Spleen (tissue), 11 donors: ENCODE measurements at regions not wholly inside any gene's neighbourhood (a gene's known extent, or its start where the extent isn't known, plus 50 kb on each side); places are given as distances from the start of the nearest gene placed in this dataset.

ENCODE experiments used
- DNase-seq: peaks from one replicate; pipeline ENCODE4 v3.0.0-alpha.2; 2020
- H3K27ac ChIP-seq, 8 donors: fragments of 200-600 bp; sonication (generic) in 7 of 8; 1 replicate in 4 of 8; 2 replicates in 4 of 8; pipeline versions ENCODE4 v1.5.0 to v1.8.0; 2016 to 2021; ENCODE audit warnings: inconsistent platforms in 4 of 8, mild to moderate bottlenecking in 4 of 8, moderate library complexity in 1 of 8
- H3K27me3 ChIP-seq, 7 donors: fragments of 200-600 bp; sonication (generic) in 6 of 7; replicated peaks in 1 of 7; 1 replicate in 4 of 7; 2 replicates in 3 of 7; pipeline versions ENCODE4 v1.5.0 to v1.8.0; 2016 to 2021; ENCODE audit warnings: inconsistent platforms in 3 of 7, mild to moderate bottlenecking in 1 of 7
- H3K36me3 ChIP-seq, 6 donors: fragments of 200-600 bp; sonication (generic) in 5 of 6; 1 replicate in 4 of 6; 2 replicates in 2 of 6; pipeline versions ENCODE4 v1.5.0 to v1.8.0; 2016 to 2021; ENCODE audit warnings: inconsistent platforms in 2 of 6
- H3K4me1 ChIP-seq, 6 donors: fragments of 200-600 bp; sonication (generic) in 5 of 6; 1 replicate in 3 of 6; 2 replicates in 3 of 6; pipeline versions ENCODE4 v1.5.0 to v1.8.0; 2016 to 2021; ENCODE audit warnings: inconsistent platforms in 3 of 6
- H3K4me3 ChIP-seq, 8 donors: fragments of 200-600 bp; sonication (generic) in 7 of 8; 1 replicate in 4 of 8; 2 replicates in 4 of 8; pipeline versions ENCODE4 v1.5.0 to v1.8.0; 2016 to 2021; ENCODE audit warnings: inconsistent platforms in 4 of 8, mild to moderate bottlenecking in 4 of 8, moderate library complexity in 2 of 8
- H3K9me3 ChIP-seq, 8 donors: fragments of 200-600 bp; sonication (generic) in 7 of 8; 1 replicate in 4 of 8; 2 replicates in 4 of 8; pipeline versions ENCODE4 v1.5.0 to v1.8.0; 2016 to 2021; ENCODE audit warnings: inconsistent platforms in 4 of 8
- POLR2A ChIP-seq, 3 donors: fragments of 450-650 bp; IDR thresholded peaks; one replicate each; pipeline ENCODE4 v1.5.1; 2017; ENCODE audit warnings: antibody characterized with exemption in 3 of 3, mild to moderate bottlenecking in 1 of 3
- POLR2AphosphoS5 ChIP-seq, 3 donors: sonication (generic); formaldehyde crosslinking; IDR thresholded peaks; one replicate each; pipeline ENCODE4 v1.5.1; 2017; ENCODE audit warnings: antibody characterized with exemption in 3 of 3
- WGBS, 5 donors: extraction: QIAGEN DNeasy Blood & Tissue Kit in 3 of 5; methylation state at CpG; one replicate each; pipeline versions ENCODE4 v1.1.5 to v1.1.7; 2013 to 2018; 5-methylcytosine and 5-hydroxymethylcytosine counted together
- intact Hi-C: fragments of 100-400 bp; cut with DNase I; formaldehyde crosslinking; loops from one replicate; pipeline ENCODE4 v1.15.0; 2023; ENCODE audit warnings: low total_unique reads
- TF ChIP-seq, protein P1 (sequence below), 11 experiments: fragments of 200-600 bp in 7 of 11; fragments of 450-650 bp in 4 of 11; sonication (generic) in 4 of 11; IDR thresholded peaks in 8 of 11; conservative IDR thresholded peaks in 3 of 11; 1 replicate in 7 of 11; 2 replicates in 4 of 11; pipeline versions ENCODE4 v1.4.0 to v1.8.0; 2016 to 2021; ENCODE audit warnings: antibody characterized with exemption in 11 of 11, inconsistent platforms in 4 of 11, mild to moderate bottlenecking in 1 of 11
- donor health status: healthy with polysubstance abuse.
- donor health status: DM: no; HTN: no; CAD: no; lungs with moderate emphysema.
- donor health status: DM: no; HTN: no; CAD: no.
- donor health status: Bipolar disorder and iron deficiency.
- donor health status: healthy.
- donor health status: DM: no; HTN: no; CAD: no.
- donor health status: DM: yes; HTN: yes; CAD: no.

- no peaks in the 10 kb centered on the region for H3K4me1 ChIP-seq
- no peak overlapping the region for H3K4me3 ChIP-seq
- 71 to 88% (median 75%) methylated on average over 2 of the region's 2 CpGs for WGBS, 5 donors
- peaks cover 0 to 42% (median 8%) of the 10 kb centered on the region in 8 donors for H3K9me3 ChIP-seq
- TF ChIP-seq, protein P1, sequence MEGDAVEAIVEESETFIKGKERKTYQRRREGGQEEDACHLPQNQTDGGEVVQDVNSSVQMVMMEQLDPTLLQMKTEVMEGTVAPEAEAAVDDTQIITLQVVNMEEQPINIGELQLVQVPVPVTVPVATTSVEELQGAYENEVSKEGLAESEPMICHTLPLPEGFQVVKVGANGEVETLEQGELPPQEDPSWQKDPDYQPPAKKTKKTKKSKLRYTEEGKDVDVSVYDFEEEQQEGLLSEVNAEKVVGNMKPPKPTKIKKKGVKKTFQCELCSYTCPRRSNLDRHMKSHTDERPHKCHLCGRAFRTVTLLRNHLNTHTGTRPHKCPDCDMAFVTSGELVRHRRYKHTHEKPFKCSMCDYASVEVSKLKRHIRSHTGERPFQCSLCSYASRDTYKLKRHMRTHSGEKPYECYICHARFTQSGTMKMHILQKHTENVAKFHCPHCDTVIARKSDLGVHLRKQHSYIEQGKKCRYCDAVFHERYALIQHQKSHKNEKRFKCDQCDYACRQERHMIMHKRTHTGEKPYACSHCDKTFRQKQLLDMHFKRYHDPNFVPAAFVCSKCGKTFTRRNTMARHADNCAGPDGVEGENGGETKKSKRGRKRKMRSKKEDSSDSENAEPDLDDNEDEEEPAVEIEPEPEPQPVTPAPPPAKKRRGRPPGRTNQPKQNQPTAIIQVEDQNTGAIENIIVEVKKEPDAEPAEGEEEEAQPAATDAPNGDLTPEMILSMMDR (IDR thresholded peaks at IDR 0.05 in 8 of 11, conservative IDR thresholded peaks at IDR 0.05 in 3 of 11), result no peak
- TF ChIP-seq POLR2A (IDR thresholded peaks at IDR 0.05), result no peak
- TF ChIP-seq POLR2AphosphoS5 (IDR thresholded peaks at IDR 0.05), result no peak
- H3K27ac ChIP-seq, result no peak overlapping the region
- H3K36me3 ChIP-seq, result no peaks in the 10 kb centered on the region
- intact Hi-C loops, result no loop called here
- DNase-seq, result no peak
- no peaks in the 10 kb centered on the region for H3K27me3 ChIP-seq
These were observed 1333.1 kb downstream of the SI start for GRCh38 chr3:163745204-163745603.

- DNase-seq, result no peak
- Histone ChIP-seq H3K9me3 (peaks cover 0 to 27% (median 22%) of the 10 kb centered on the region in 8 donors), H3K36me3 (no peaks in the 10 kb centered on the region), H3K4me1 (no peaks in the 10 kb centered on the region), H3K27ac (no peak overlapping the region), H3K27me3 (no peaks in the 10 kb centered on the region), H3K4me3 (no peak overlapping the region)
- TF ChIP-seq POLR2A (IDR thresholded peaks at IDR 0.05), result no peak
- TF ChIP-seq, protein P1 (IDR thresholded peaks at IDR 0.05 in 8 of 11, conservative IDR thresholded peaks at IDR 0.05 in 3 of 11), result no peak
- TF ChIP-seq POLR2AphosphoS5 (IDR thresholded peaks at IDR 0.05), result no peak
- intact Hi-C loops, result no loop called here
- WGBS, 5 donors, result 58 to 76% (median 64%) methylated on average over 1 of the region's 1 CpG
These were observed 1342.9 kb downstream of the SI start for GRCh38 chr3:163735394-163735793.

GRCh38 chr3:163730684-163731083 lies 1347.6 kb downstream of the SI start:
- intact Hi-C loops, result no loop called here
- TF ChIP-seq, protein P1 (IDR thresholded peaks at IDR 0.05 in 8 of 11, conservative IDR thresholded peaks at IDR 0.05 in 3 of 11), result no peak
- TF ChIP-seq POLR2AphosphoS5 (IDR thresholded peaks at IDR 0.05) (no peak), POLR2A (IDR thresholded peaks at IDR 0.05) (no peak)
- Histone ChIP-seq H3K4me3 (no peak overlapping the region), H3K9me3 (no peaks in the 10 kb centered on the region), H3K27me3 (no peaks in the 10 kb centered on the region), H3K36me3 (no peaks in the 10 kb centered on the region), H3K4me1 (no peaks in the 10 kb centered on the region), H3K27ac (no peak overlapping the region)
- WGBS, 5 donors, result 71 to 83% (median 82%) methylated on average over 2 of the region's 2 CpGs
- DNase-seq, result no peak

DNA sequence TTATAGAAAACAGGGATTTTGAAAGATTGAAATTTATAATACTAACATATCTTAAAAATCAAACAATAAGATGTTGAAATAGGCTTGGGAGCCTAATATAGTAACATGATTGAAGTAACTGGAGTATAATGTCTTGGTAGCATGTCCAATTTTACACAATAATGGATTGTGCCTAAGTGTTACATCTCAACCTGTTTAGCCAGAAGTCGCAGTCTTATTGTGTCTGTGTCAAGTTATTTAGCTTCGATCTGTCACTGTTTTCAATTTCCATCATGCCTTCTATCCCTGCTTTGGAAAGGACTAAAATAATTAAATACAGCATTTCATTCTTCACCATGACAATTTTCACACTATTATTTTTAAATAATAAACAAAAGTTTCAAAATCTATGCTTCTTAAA lies 1352.2 kb downstream of the SI start:
- no peaks in the 10 kb centered on the region for H3K4me1 ChIP-seq

More for the DNA sequence above, 1352.2 kb downstream of the SI start:
- WGBS, 5 donors, result 66 to 80% (median 67%) methylated on average over 2 of the region's 2 CpGs
- peaks cover 0 to 15% (median 12%) of the 10 kb centered on the region in 8 donors for H3K9me3 ChIP-seq
- DNase-seq, result no peak
- TF ChIP-seq POLR2AphosphoS5 (IDR thresholded peaks at IDR 0.05), result no peak
- TF ChIP-seq POLR2A (IDR thresholded peaks at IDR 0.05), result no peak
- TF ChIP-seq, protein P1 (IDR thresholded peaks at IDR 0.05 in 8 of 11, conservative IDR thresholded peaks at IDR 0.05 in 3 of 11), result no peak
- intact Hi-C loops, result no loop called here
- H3K36me3 ChIP-seq, result no peaks in the 10 kb centered on the region
- no peaks in the 10 kb centered on the region for H3K27me3 ChIP-seq
- no peak overlapping the region for H3K4me3 ChIP-seq
- H3K27ac ChIP-seq, result no peak overlapping the region
